OCI-LY1 (cell line): ENCODE measurements at regions not wholly inside any gene's neighbourhood (a gene's known extent, or its start where the extent isn't known, plus 50 kb on each side); places are given as distances from the start of the nearest gene placed in this dataset.

Source experiments
- H2AFZ ChIP-seq: fragments of 200-600 bp; sonication (generic), shearing (Covaris generic); 2 replicates; pipeline ENCODE4 v1.6.0; 2014; ENCODE audit warnings: antibody characterized with exemption, mild to moderate bottlenecking, low read length
- H3F3A ChIP-seq: fragments of 200-600 bp; sonication (generic), shearing (Covaris generic); 2 replicates; pipeline ENCODE4 v1.6.0; 2014; ENCODE audit warnings: mild to moderate bottlenecking, antibody characterized with exemption, low read length, moderate library complexity; ENCODE audit not compliant: insufficient read depth
- H3K27ac ChIP-seq: fragments of 200-600 bp; sonication (generic); 2 replicates; pipeline ENCODE4 v1.5.1; 2014; ENCODE audit warnings: low read length, mixed run types, mild to moderate bottlenecking, low read depth; ENCODE audit not compliant: poor library complexity, severe bottlenecking
- H3K27me3 ChIP-seq: fragments of 200-600 bp; sonication (generic); 2 replicates; pipeline ENCODE4 v1.6.0; 2014; ENCODE audit warnings: antibody characterized with exemption, mild to moderate bottlenecking, low read length, moderate library complexity; ENCODE audit not compliant: insufficient read depth
- H3K36me3 ChIP-seq: fragments of 200-600 bp; sonication (generic); 2 replicates; pipeline ENCODE4 v1.6.1; 2014; ENCODE audit warnings: mild to moderate bottlenecking, antibody characterized with exemption, low read length, moderate library complexity, mixed read lengths; ENCODE audit not compliant: insufficient read depth
- H3K4me1 ChIP-seq: fragments of 200-600 bp; sonication (generic); 2 replicates; pipeline ENCODE4 v1.5.1; 2014; ENCODE audit warnings: mild to moderate bottlenecking, low read length, moderate library complexity; ENCODE audit not compliant: insufficient read depth, severe bottlenecking
- H3K4me2 ChIP-seq: fragments of 200-600 bp; sonication (generic), shearing (Covaris generic); 2 replicates; pipeline ENCODE4 v1.6.1; 2014; ENCODE audit warnings: low read length
- H3K4me3 ChIP-seq: fragments of 200-600 bp; sonication (generic); 2 replicates; pipeline ENCODE4 v1.5.1; 2014; ENCODE audit warnings: low read length, low read depth, mild to moderate bottlenecking, mixed read lengths; ENCODE audit not compliant: poor library complexity, severe bottlenecking
- H3K79me2 ChIP-seq: fragments of 200-600 bp; shearing (Covaris generic); 2 replicates; pipeline ENCODE4 v1.6.1; 2016; ENCODE audit warnings: mixed run types, low read length, mixed read lengths; ENCODE audit not compliant: insufficient read depth
- H3K9ac ChIP-seq: fragments of 200-600 bp; sonication (generic), shearing (Covaris generic); 2 replicates; pipeline ENCODE4 v1.6.1; 2014; ENCODE audit warnings: mild to moderate bottlenecking, low read length, mixed read lengths
- H3K9me2 ChIP-seq: fragments of 200-600 bp; sonication (generic), shearing (Covaris generic); 2 replicates; pipeline ENCODE4 v1.6.1; 2014; ENCODE audit warnings: low read depth, mild to moderate bottlenecking, low read length, mixed read lengths
- H3K9me3 ChIP-seq: fragments of 200-600 bp; shearing (Covaris generic); 2 replicates; pipeline ENCODE4 v1.6.1; 2014; ENCODE audit warnings: low read length, mixed read lengths
- H4K20me1 ChIP-seq: fragments of 200-600 bp; sonication (generic), shearing (Covaris generic); 2 replicates; pipeline ENCODE4 v1.6.0; 2016; ENCODE audit warnings: mild to moderate bottlenecking, low read length; ENCODE audit not compliant: insufficient read depth
- EZH2 ChIP-seq: fragments of 200-600 bp; sonication (generic), shearing (Covaris generic); IDR thresholded peaks from 2 replicates; pipeline ENCODE4 v1.8.0; 2017; ENCODE audit warnings: borderline replicate concordance, mixed run types, mild to moderate bottlenecking, antibody characterized with exemption, low read length, moderate library complexity, mixed read lengths
- TF ChIP-seq, protein P1 (sequence below): fragments of 200-600 bp; sonication (generic), shearing (Covaris generic); IDR thresholded peaks from 2 replicates; pipeline ENCODE4 v1.5.1; 2017; ENCODE audit warnings: mild to moderate bottlenecking, antibody characterized with exemption, low read length, moderate library complexity, mixed read lengths

DNA sequence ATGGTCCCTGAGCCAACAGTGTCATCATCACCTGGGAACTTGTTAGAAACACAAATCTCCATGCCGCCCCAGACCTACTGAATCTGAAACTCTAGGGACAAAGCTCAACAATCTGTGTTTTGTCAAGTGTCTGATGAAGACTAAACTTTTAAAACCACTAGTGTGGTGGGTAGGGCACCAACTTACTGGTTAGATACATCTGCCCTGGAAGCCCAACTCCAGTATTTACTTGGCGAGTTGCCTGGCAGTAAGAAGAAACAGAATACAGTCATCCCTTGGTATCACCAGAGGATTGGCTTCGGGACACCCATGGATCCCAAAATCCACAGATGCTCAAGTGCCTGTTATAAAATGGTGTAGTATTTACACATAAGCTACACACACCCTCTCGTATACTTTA lies 367.9 kb upstream of the DUSP10 start:
- no peaks in the 10 kb centered on the region for H3K4me1 ChIP-seq
- H3K9ac ChIP-seq = no peak overlapping the region
- no peaks in the 10 kb centered on the region for H3K9me2 ChIP-seq
- no peak overlapping the region for H2AFZ ChIP-seq
- no peaks in the 10 kb centered on the region for H3K27me3 ChIP-seq
- H3K27ac ChIP-seq = no peak overlapping the region
- TF ChIP-seq EZH2 = no peak
- TF ChIP-seq, protein P1, sequence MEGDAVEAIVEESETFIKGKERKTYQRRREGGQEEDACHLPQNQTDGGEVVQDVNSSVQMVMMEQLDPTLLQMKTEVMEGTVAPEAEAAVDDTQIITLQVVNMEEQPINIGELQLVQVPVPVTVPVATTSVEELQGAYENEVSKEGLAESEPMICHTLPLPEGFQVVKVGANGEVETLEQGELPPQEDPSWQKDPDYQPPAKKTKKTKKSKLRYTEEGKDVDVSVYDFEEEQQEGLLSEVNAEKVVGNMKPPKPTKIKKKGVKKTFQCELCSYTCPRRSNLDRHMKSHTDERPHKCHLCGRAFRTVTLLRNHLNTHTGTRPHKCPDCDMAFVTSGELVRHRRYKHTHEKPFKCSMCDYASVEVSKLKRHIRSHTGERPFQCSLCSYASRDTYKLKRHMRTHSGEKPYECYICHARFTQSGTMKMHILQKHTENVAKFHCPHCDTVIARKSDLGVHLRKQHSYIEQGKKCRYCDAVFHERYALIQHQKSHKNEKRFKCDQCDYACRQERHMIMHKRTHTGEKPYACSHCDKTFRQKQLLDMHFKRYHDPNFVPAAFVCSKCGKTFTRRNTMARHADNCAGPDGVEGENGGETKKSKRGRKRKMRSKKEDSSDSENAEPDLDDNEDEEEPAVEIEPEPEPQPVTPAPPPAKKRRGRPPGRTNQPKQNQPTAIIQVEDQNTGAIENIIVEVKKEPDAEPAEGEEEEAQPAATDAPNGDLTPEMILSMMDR = no peak
- H3K36me3 ChIP-seq = no peaks in the 10 kb centered on the region
- no peak overlapping the region for H3K4me3 ChIP-seq
- H3K4me2 ChIP-seq = no peak overlapping the region
- H4K20me1 ChIP-seq = no peaks in the 10 kb centered on the region
- H3F3A ChIP-seq = no peaks in the 10 kb centered on the region
- no peaks in the 10 kb centered on the region for H3K79me2 ChIP-seq
- H3K9me3 ChIP-seq = no peaks in the 10 kb centered on the region

DNA sequence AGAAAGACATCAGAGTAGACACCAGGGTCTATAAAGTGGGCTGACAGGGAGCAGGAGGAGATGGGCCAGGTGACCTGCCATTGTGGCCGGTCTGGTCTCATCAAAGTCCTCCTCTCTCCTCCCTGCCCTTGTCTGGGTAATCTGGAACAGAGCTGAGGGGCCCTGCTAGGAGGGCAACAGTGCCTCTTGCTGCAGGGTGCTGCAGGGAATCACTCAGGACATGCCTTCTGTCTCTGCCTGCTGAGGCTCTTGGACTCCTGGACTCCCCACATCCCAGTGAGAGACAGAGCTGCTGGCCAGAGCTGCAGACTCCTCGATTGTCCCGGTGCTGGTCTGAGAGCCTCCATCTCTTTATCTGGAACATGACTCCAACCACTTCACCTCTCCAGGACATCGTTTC lies 366.1 kb upstream of the DUSP10 start:
- no peaks in the 10 kb centered on the region for H3K79me2 ChIP-seq
- no peaks in the 10 kb centered on the region for H3K36me3 ChIP-seq
- H3K9ac ChIP-seq = no peak overlapping the region
- no peaks in the 10 kb centered on the region for H3K27me3 ChIP-seq
- no peak for TF ChIP-seq EZH2
- no peaks in the 10 kb centered on the region for H4K20me1 ChIP-seq
- no peak overlapping the region for H3K27ac ChIP-seq
- no peak overlapping the region for H2AFZ ChIP-seq
- no peaks in the 10 kb centered on the region for H3F3A ChIP-seq
- no peaks in the 10 kb centered on the region for H3K4me1 ChIP-seq
- no peak overlapping the region for H3K4me2 ChIP-seq
- H3K9me3 ChIP-seq = no peaks in the 10 kb centered on the region
- no peaks in the 10 kb centered on the region for H3K9me2 ChIP-seq
- H3K4me3 ChIP-seq = no peak overlapping the region

- H3F3A ChIP-seq = no peaks in the 10 kb centered on the region
- H3K27me3 ChIP-seq = no peaks in the 10 kb centered on the region
These were observed 365.4 kb upstream of the DUSP10 start for GRCh38 chr1:222107267-222107666.

DNA sequence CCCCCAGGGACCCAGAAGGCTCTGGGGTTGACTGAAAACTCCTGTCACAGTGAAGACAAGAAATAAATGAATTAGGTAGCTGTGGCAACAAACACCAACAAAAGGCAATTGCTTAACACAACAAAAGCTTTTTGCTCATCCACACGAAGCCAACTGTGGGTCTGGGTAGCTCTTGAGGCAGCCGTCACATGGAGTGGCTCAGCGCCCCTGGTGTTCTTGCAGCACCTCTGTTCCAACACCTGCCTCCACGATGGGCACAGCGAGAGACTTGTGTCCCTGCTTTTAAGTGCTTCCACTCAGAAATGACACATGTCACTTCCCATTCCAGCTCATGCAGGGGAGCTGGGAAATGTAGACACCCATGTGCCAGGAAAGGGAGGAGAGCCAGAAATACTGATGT lies 364.5 kb upstream of the DUSP10 start:
- no peaks in the 10 kb centered on the region for H4K20me1 ChIP-seq

More at GRCh38 chr1:222107267-222107666, 365.4 kb upstream of the DUSP10 start:
- Histone ChIP-seq H3K27ac (no peak overlapping the region), H4K20me1 (no peaks in the 10 kb centered on the region), H3K9me3 (no peaks in the 10 kb centered on the region), H3K4me2 (no peak overlapping the region), H3K4me3 (no peak overlapping the region), H3K9ac (no peak overlapping the region), H3K9me2 (no peaks in the 10 kb centered on the region), H3K4me1 (no peaks in the 10 kb centered on the region), H3K36me3 (no peaks in the 10 kb centered on the region), H2AFZ (no peak overlapping the region), H3K79me2 (no peaks in the 10 kb centered on the region)
- TF ChIP-seq EZH2 = no peak
- TF ChIP-seq, protein P1 = no peak

More for the DNA sequence above, 364.5 kb upstream of the DUSP10 start:
- TF ChIP-seq, protein P1 = no peak
- no peak for TF ChIP-seq EZH2
- Histone ChIP-seq H3K79me2 (no peaks in the 10 kb centered on the region), H3K27me3 (no peaks in the 10 kb centered on the region), H2AFZ (no peak overlapping the region), H3K9me3 (no peaks in the 10 kb centered on the region), H3F3A (no peaks in the 10 kb centered on the region), H3K4me1 (no peaks in the 10 kb centered on the region), H3K9ac (no peak overlapping the region), H3K4me2 (no peak overlapping the region), H3K4me3 (no peak overlapping the region), H3K36me3 (no peaks in the 10 kb centered on the region), H3K9me2 (no peaks in the 10 kb centered on the region), H3K27ac (no peak overlapping the region)
